ENCODE measurements at regions not wholly inside any gene's neighbourhood (a gene's known extent, or its start where the extent isn't known, plus 50 kb on each side); places are given as distances from the start of the nearest gene placed in this dataset.
A peak's percentile ranks its signal among the peaks of the same experiment; 100 is the strongest.

DNA sequence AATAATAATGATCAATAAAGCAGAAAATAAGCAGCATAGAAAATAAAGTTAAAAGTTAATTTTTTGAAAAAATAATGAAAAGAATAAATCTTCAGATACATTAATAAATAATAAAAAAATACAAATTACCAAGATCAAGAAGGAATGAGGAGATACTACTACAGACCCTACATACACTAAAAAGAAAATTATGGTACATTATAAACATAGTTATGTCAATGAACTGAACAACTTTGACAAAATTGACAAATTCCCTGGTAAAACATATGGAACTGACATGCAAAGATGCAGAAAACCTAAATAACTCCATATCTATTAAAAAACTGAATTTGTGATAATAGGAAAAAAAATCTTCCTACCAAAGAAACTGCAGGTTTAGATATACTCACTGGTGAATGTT lies 456.7 kb downstream of the PMP22 start:
- no peak for DNase-seq

DNA sequence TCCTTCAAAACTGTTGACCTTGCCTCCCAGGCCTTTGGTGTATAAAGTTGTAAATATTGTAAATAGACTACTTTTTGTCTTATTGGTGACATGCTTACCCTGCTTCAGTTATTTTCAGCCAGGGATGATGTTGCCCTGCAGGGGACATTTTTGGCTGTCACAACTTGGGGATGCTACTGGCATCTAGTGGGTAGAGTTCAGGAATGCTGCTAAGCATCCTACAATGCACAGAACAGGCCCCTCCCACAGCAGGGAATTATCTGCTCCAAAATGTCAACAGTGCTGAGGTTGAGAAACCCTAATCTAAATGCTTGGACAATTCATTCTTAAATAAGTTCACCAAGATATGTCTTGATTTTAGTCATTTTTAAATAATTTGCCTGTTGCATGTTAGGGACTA lies 459.8 kb downstream of the PMP22 start:
- peak; percentile 22 for DNase-seq

- peak; percentile 41 for DNase-seq
These were observed 461.3 kb downstream of the PMP22 start for GRCh38 chr17:14803826-14804225.

DNA sequence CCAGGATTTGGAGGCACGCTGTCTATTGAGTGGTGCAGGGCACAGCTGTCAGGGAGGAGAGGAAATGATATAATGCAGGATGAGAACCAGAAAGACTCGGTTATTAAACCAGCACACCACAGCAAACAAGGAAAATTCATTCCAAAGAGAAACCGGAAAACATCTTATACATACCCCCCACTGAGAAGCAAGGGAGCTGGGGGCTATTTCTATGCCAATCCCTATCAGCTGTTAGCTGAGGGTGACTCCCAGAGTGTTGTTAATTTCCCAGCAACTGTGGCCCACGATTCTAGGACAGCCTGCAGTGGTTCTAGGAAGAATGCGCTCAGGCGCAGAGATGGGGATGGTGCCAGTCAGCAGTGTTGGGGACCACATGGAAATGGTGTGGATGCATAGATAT lies 467.3 kb downstream of the PMP22 start:
- DNase-seq, result no peak

- no peak for DNase-seq
These were observed 468.1 kb downstream of the PMP22 start for GRCh38 chr17:14797021-14797420.

DNA sequence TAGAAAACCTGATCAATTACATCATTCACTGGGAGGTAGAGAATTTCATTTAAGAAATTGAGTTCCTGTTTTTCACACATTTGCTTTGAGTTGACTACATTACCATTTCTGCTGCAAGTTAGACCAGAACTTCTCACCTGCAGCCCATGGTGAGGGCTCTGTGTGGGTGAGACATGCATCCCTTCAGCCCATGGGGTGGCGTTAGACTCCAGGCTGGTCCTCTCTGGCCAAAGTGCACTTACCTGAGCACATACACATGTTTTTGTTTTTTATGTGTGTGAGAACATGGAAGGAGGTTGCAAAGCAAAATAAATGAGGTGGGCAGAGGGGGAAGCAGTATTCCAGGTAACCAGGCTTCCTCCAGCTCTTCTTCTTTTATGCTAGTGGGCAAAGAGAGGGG lies 470.2 kb downstream of the PMP22 start:
- DNase-seq, result no peak

DNA sequence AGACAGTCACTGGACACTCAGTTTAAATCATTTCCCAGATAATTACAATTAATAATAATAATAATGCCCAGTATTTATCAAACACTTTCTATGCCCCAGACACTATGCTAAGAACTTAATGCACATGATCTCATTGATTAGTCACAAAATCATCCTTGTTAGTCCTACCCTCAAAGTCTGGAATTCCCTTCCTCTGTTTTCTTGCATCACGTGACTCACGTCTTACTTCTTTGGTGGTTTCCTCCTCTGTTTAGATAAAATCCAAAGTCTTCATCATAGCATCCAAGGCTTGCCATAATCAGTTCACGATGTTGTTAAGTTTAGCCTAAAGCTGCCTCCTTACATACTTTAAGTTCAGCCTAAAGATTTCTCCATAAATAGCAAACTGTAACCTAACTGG lies 471.9 kb downstream of the PMP22 start:
- DNase-seq, result peak; percentile 87

DNA sequence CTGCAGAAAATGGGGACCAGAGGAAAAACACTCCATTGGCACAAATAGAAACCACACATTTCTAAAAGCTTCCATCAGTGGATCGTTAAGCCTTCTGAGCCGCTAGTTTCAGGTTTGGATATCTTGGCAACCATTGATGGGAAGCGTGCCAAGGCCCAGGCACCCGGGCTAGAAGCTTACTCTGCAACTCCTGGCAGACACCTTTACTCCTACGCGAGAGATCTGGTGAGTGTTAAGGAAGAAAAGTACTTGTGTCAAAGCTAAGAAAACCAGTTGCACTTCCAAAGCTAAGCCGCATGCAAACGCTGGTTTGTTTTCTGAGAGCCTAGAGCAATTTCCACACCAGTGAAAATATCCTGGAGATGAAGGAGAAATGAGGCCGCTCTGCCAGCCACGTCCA lies 472.4 kb downstream of the PMP22 start:
- peak; percentile 17 for DNase-seq

DNA sequence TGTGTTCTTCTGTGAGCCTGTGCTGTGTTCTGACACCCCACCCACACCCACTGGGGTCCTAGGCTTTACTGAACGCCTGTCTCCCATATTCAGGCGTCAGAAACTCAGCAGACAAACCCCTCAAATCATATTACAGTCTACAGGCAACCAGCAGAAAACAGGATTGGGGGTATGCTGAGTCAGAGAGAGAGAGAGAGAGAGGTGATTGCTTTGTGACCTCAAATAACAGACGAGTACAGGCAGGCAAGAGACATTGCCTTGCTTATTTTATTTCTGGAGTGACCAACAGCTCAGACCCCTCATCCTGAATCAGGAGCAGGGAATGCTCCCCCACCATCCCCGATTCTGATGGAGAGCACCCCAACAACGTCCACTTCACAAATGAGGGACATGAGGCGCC lies 473.9 kb downstream of the PMP22 start:
- no peak for DNase-seq

DNA sequence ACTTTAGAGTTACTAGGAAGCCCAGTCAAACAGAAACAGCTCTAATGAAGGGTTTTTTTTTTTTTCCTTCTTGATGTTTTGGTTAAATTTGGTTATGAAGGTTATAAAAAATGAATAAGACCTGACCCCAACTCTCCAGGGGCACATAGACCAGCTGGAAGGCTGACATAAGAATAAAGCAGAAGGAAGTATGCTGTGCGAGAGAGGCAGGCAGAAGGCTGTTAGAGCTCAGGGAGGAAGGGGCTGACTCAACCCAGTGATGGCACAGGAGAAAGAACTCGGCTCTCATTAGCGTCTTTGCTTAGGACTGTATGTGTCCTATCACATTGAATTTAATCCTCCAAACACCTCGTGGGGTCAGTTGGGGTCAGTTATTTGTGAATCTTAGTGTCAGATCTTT lies 474.6 kb downstream of the PMP22 start:
- peak; percentile 62 for DNase-seq

GRCh38 chr17:14784997-14785696 lies 480.0 kb downstream of the PMP22 start:
- no peak for DNase-seq

DNA sequence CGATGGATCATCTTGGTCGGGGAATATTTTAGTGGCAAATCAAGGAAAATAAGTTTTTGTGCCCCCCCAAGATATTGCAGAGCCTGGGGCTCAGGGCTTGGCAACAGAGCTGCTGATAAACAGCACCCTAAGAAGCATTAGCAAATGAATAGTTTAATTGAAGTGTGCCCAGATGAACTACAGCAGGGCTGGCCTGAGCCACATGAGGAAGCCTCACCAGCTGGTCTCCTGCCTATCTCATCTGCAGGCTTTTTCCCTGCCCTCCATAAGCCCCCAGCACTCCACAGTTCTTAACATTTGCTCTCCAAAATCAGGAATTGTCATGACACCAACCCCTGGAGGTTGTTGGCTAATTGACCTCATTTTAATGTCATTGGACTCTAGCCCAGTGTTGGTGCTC lies 480.2 kb downstream of the HS3ST3B1 start:
- DNase-seq, result no peak

DNA sequence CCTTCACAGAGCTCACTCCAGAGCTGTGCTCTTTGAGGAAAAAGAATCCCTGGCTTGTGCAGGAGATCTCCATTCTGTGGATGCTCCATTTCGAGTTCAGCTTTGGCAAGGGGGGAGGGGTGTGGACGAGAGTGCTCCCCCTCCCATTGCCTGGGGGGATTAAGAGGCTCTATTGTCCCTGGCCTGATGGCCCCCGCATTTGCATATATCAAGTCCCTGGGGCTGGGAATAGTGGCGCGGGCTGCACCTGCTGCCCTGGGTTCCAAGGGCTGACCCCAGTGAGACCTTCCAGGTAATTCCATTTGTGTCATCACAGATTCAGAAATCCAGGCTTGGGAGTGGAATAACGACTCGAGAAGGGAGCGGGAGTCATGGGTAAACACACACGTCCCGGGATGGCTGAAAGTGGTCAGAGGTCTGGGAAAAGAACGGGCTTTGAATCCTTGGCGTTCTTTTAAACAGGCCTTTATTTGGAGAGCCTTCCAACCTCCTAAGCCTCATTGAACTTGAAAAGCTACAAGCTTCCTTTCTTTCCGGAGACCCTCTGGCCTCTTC lies 479.3 kb downstream of the HS3ST3B1 start:
- DNase-seq, result no peak

GRCh38 chr17:14779241-14779640 lies 478.4 kb downstream of the HS3ST3B1 start:
- DNase-seq, result no peak

DNA sequence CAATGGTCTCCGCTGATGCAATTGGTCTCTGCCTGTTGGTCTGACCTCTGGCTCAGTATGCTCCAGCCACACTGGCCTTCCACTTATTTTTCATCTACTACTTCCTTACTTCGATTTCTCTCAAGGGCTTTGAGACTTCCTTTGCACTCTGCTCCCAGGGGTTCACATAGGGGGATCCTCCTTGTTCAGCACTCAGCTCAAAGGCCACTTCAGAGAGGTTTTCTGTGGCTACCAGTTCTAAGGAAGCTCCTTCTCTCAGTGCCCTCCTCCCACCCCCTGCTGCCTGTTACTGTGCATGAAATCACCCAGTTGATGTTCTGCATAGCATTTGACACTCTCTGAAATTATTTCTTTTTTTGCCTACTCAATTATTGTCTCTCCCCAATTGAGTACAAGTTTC lies 476.4 kb downstream of the HS3ST3B1 start:
- DNase-seq, result no peak

GRCh38 chr17:14776791-14777190 lies 475.9 kb downstream of the HS3ST3B1 start:
- no peak for DNase-seq

GRCh38 chr17:14775731-14776492 lies 475.0 kb downstream of the HS3ST3B1 start:
- DNase-seq, result peak; percentile 38

DNA sequence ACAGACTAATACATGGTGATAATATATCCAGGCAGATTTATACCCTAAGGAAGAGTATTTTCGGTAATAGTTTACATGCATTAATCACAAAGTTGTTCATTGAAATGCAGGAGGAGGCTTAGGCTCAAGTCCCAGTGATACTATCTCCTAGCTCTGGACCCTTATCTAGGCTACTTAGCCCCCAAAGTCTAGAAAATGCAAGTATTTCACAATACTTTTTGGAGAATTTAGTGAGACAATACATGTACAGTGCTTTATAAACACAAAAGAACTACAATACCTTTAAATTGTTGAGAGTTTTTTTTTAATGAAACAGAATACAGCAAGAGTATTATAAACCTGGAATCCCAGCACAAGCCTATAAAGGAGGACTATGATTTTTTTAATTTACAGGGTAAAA lies 473.9 kb downstream of the HS3ST3B1 start:
- DNase-seq, result no peak

DNA sequence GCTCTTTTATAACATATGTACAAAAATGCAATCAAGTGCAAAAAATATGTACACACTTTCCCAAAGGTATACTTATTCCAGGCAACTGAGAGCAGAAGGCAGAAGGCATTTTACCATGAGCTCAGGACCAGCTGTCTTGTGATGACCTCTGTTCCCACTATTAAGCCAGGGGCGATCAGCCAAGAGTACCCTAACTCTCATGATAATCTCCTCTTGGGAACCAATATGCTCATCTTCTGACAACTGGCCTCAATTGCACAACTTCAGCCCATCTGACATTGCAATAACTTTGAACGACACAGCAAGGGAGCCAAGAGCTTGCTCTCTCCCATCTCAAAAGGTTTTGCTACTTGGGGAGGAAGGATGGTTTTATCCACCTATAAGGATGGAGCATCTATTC lies 471.9 kb downstream of the HS3ST3B1 start:
- no peak for DNase-seq

GRCh38 chr17:14771543-14771942 lies 470.7 kb downstream of the HS3ST3B1 start:
- no peak for DNase-seq

GRCh38 chr17:14768923-14769322 lies 468.0 kb downstream of the HS3ST3B1 start:
- no peak for DNase-seq

GRCh38 chr17:14762736-14763479 lies 462.0 kb downstream of the HS3ST3B1 start:
- DNase-seq, result no peak

- DNase-seq, result peak; percentile 67
These were observed 460.0 kb downstream of the HS3ST3B1 start for GRCh38 chr17:14760719-14761411.
